NB4 (cell line): ENCODE measurements at regions not wholly inside any gene's neighbourhood (a gene's known extent, or its start where the extent isn't known, plus 50 kb on each side); places are given as distances from the start of the nearest gene placed in this dataset.
"Not testable (repeated sequence)": the region's sequence is repeated elsewhere in the genome, so short reads cannot be mapped to it uniquely, and the experiment has no call there.

Source experiments
- DNase-seq: peaks from one replicate; pipeline ENCODE4 v3.0.0; 2010; ENCODE audit warnings: low read depth
- H3K4me3 ChIP-seq: one replicate; pipeline ENCODE4 v1.5.1; 2011; ENCODE audit warnings: mild to moderate bottlenecking, low read depth, low read length, moderate library complexity
- MYC ChIP-seq: IDR thresholded peaks from 2 replicates; pipeline ENCODE4 v1.6.1; 2011; ENCODE audit warnings: low read depth, low read length
- POLR2A ChIP-seq: IDR thresholded peaks from 2 replicates; pipeline ENCODE4 v1.6.1; 2011; ENCODE audit warnings: mild to moderate bottlenecking; ENCODE audit not compliant: insufficient read length; ENCODE audit errors: extremely low read depth
- TF ChIP-seq, protein P1 (sequence below): IDR thresholded peaks from 2 replicates; pipeline ENCODE4 v1.6.1; 2011; ENCODE audit warnings: low read depth, low read length
- TF ChIP-seq, protein P2 (sequence below): IDR thresholded peaks from one replicate; pipeline ENCODE4 v1.5.1; 2012; ENCODE audit warnings: low read depth, low read length

DNA sequence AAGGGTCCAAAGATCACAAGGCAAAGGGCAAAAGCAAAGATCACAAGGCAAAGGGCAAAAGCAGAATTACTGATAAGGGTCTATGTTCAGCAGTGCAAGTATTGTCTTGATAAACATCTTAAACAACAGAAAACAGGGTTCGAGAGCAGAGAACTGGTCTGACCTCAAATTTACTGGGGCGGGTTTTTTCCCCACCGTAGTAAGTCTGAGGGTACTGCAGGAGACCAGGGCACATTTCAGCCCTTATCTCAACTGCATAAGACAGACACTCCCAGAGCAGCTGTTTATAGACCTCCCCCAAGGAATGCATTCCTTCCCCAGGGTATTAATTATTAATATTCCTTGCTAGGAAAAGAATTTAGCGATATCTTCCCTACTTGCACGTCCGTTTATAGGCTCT lies 61.3 kb downstream of the ZNF860 start:
- not testable (repeated sequence) for H3K4me3 ChIP-seq, DNase-seq

DNA sequence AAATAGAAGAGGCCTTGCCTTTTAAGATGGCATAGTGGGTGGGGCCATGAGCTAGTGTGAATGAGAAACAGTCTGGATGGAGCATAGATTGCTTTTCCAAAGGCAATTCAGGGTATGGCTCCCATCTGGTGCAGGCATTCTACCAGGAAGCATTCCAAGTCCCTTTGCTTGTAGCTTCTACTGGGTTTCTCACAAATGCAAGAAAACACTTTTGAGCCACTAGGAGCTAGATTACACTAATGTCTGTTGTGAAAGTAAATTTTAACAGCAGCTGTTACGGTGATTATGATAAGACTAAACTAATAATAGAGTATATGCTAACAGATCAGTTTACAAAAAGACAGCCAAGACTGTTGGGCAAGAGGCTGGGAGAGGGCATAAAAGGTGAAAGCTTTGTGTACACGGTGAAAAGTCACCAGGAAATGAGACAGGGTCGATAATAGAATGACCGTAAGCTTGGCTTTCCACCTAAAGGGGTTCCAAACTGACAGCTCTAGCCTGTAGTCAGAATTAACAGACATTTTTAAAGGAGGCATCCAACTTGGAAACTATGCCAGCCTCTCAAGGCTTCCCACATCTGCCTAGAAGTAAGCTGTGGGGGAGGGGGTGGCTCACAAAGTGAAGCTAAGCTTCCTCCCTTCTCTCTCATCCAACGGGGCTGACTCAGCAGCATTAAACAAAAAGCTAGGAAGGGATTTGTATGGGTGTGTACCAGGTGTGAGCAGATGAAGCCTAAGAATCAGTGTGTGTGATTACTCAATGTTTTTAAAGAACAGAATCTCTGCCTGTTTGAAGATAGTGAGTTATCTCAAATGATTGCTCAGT lies 61.1 kb upstream of the GPD1L start:
- H3K4me3 ChIP-seq: no peak overlapping the region
- peak; percentile 3 for DNase-seq
- TF ChIP-seq POLR2A: no peak
- TF ChIP-seq, protein P1, sequence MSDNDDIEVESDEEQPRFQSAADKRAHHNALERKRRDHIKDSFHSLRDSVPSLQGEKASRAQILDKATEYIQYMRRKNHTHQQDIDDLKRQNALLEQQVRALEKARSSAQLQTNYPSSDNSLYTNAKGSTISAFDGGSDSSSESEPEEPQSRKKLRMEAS: no peak
- TF ChIP-seq, protein P2, sequence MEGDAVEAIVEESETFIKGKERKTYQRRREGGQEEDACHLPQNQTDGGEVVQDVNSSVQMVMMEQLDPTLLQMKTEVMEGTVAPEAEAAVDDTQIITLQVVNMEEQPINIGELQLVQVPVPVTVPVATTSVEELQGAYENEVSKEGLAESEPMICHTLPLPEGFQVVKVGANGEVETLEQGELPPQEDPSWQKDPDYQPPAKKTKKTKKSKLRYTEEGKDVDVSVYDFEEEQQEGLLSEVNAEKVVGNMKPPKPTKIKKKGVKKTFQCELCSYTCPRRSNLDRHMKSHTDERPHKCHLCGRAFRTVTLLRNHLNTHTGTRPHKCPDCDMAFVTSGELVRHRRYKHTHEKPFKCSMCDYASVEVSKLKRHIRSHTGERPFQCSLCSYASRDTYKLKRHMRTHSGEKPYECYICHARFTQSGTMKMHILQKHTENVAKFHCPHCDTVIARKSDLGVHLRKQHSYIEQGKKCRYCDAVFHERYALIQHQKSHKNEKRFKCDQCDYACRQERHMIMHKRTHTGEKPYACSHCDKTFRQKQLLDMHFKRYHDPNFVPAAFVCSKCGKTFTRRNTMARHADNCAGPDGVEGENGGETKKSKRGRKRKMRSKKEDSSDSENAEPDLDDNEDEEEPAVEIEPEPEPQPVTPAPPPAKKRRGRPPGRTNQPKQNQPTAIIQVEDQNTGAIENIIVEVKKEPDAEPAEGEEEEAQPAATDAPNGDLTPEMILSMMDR: no peak

DNA sequence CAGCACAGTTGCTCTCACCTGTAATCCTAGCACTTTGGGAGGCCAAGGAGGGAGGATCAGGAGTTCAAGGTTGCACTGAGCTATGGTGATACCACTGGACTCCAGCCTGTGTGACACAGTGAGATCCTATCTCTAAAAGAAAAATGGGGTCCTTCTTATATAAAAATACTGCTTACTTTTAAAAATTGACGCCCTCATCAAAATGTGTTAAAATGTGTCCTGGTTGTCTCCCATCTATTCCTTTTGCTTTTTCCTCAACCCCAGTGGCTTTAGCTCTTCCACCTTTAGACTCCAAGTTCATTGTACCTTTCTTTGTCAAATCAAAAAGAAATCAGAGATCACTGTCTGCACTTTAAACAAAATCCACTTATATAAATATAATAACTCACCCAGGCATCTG lies 60.3 kb upstream of the GPD1L start:
- no peak overlapping the region for H3K4me3 ChIP-seq
- no peak for DNase-seq
- TF ChIP-seq POLR2A (no peak), MYC (no peak)
- TF ChIP-seq, protein P2: no peak
- TF ChIP-seq, protein P1: no peak

GRCh38 chr3:32048487-32049182 lies 57.8 kb upstream of the GPD1L start:
- TF ChIP-seq MYC (no peak), POLR2A (no peak)
- TF ChIP-seq, protein P1: no peak
- no peak overlapping the region for H3K4me3 ChIP-seq
- DNase-seq: no peak

DNA sequence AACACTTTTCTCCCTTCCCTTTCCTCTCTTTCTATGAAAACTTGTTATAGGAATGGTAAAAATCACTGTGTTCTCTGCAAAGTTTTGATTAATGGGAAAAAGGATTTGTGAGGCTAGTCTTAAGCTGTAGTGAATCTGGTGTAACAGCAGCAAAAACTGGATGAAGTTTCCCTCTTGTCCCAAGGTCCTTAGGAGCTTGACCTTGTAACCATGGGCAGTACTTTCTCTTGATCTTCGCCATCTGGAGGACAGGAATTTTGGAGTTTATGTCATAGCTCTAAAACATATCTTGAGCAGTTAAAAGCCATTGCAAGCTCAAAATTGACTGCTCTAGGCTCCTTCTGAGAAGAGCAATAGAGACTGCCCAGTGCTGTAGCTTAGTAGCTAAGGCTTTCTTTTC lies 56.5 kb upstream of the GPD1L start:
- no peak overlapping the region for H3K4me3 ChIP-seq
- TF ChIP-seq MYC (no peak), POLR2A (no peak)
- TF ChIP-seq, protein P2: no peak
- DNase-seq: no peak

GRCh38 chr3:32052230-32052629 lies 54.2 kb upstream of the GPD1L start:
- not testable (repeated sequence) for DNase-seq, H3K4me3 ChIP-seq

GRCh38 chr3:32052851-32053250 lies 53.6 kb upstream of the GPD1L start:
- not testable (repeated sequence) for DNase-seq, H3K4me3 ChIP-seq

DNA sequence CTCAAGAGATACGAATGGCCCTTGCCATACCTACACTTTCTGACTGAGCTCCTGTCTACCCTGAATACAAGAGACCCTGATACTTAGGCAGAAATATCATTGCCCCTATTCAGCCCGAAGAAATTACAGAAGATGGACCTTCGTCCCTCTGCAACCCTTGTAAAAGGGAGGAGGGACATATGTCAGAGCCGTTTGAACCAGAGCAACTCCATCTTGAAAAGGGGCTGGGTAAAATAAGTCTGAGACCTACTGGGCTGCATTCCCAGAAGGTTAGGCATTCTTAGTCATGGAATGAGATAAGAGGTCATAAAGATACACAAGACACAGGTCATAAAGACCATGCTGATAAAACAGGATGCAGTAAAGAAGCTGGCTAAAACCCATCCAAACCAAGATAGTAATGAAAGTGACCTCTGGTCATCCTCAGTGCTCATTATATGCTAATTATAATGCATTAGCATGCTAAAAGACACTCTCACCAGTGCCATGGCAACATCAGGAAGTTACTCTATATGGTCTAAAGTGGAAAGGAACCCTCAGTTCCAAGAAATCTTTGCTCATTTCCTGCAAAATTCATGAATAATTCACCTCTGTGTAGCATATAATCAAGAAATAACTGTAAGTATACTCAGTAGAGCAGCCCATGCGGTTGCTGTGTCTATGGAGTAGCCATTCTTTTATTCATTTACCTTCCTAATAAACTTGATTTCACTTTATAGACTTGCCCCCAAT lies 49.7 kb upstream of the GPD1L start:
- DNase-seq: no peak
- H3K4me3 ChIP-seq: no peak overlapping the region
- TF ChIP-seq, protein P1: no peak
- TF ChIP-seq, protein P2: no peak
- TF ChIP-seq MYC (no peak), POLR2A (no peak)
